ENCODE measurements at regions not wholly inside any gene's neighbourhood (a gene's known extent, or its start where the extent isn't known, plus 50 kb on each side); places are given as distances from the start of the nearest gene placed in this dataset.

DNA sequence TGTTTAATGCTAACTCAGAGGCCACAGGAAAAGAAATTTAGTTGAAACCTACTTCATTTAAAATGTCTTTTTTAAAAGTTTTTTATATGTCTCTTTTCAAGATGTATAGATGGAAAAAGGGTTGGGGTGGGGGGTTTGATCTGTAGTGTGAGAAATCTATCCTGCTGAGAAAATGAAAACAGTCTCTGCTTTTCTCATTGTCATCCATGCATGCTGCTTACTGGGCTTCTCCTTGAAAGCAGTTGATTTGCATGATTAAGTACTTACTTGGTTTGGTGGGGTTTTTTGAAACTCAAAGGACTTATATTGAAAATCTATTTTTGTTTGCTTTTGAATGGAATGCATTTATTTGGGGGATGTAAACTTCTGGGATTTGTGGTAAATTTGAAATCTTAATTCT, 313.6 kb upstream of the DKK2 start:
- TF ChIP-seq SIN3A (IDR thresholded peaks at IDR 0.05; ENCODE audit: low read depth) (no peak), EZH2 (IDR thresholded peaks at IDR 0.05) (no peak), CEBPB (IDR thresholded peaks at IDR 0.05; ENCODE audit: low read depth) (no peak), RAD21 (IDR thresholded peaks at IDR 0.05; ENCODE audit: low read depth) (no peak), EZH2phosphoT487 (IDR thresholded peaks at IDR 0.05; ENCODE audit: borderline replicate concordance) (no peak), POLR2AphosphoS5 (IDR thresholded peaks at IDR 0.05; ENCODE audit: low read depth, low read length) (no peak), POLR2A (IDR thresholded peaks at IDR 0.05; ENCODE audit: borderline replicate concordance, extremely low read depth, insufficient read depth, insufficient read length) (no peak)
- TF ChIP-seq, protein P1, sequence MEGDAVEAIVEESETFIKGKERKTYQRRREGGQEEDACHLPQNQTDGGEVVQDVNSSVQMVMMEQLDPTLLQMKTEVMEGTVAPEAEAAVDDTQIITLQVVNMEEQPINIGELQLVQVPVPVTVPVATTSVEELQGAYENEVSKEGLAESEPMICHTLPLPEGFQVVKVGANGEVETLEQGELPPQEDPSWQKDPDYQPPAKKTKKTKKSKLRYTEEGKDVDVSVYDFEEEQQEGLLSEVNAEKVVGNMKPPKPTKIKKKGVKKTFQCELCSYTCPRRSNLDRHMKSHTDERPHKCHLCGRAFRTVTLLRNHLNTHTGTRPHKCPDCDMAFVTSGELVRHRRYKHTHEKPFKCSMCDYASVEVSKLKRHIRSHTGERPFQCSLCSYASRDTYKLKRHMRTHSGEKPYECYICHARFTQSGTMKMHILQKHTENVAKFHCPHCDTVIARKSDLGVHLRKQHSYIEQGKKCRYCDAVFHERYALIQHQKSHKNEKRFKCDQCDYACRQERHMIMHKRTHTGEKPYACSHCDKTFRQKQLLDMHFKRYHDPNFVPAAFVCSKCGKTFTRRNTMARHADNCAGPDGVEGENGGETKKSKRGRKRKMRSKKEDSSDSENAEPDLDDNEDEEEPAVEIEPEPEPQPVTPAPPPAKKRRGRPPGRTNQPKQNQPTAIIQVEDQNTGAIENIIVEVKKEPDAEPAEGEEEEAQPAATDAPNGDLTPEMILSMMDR (IDR thresholded peaks at IDR 0.05 in 2 of 3, conservative IDR thresholded peaks at IDR 0.05 in 1 of 3; ENCODE audit: borderline replicate concordance in 1 of 3, insufficient read depth in 1 of 3, low read depth in 2 of 3, low read length in 2 of 3): no peak
- TF ChIP-seq, protein P2, sequence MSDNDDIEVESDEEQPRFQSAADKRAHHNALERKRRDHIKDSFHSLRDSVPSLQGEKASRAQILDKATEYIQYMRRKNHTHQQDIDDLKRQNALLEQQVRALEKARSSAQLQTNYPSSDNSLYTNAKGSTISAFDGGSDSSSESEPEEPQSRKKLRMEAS (IDR thresholded peaks at IDR 0.05): no peak
- TF ChIP-seq, protein P3, sequence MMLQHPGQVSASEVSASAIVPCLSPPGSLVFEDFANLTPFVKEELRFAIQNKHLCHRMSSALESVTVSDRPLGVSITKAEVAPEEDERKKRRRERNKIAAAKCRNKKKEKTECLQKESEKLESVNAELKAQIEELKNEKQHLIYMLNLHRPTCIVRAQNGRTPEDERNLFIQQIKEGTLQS (IDR thresholded peaks at IDR 0.05): no peak
